ENCODE measurements at regions not wholly inside any gene's neighbourhood (a gene's known extent, or its start where the extent isn't known, plus 50 kb on each side); places are given as distances from the start of the nearest gene placed in this dataset.

DNA sequence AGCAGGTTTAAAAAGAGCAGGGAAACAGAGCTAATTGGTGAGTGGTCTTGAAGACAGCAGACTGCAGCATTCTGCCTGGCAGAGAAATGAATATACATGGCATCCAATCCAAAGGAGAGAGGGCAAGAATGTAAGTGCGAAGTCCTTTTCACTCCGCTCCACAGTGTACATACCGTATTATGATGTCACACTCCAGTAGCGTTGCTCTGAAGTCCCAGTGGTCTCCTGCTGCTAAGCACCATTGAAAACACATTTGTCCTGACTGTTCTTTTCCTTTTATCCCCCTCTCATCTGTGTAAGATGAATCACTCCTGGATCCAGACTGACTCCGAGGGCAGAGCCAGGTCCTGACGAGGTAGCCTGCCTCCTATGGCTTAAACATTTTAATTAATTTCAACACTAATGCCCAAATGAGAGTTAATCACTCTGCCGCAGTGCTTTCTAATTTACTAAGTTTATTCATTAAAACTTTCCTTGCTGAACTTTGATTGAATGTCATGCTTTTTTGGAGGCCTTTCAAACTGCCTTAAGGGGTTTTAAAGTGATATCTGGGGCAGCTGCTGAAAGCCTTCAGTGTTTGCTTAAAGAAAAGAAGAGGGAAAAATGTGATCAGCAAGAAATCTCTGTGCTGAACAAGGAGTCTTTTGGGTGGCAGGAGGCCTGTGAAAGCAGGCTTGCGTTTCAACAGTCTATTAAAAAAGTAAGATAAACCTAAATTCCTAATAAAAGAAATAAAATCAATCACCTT, 227.2 kb downstream of the ATG4C start:
- no peaks in the 10 kb centered on the region for H3K36me3 ChIP-seq (ENCODE audit: control insufficient read depth, insufficient read depth, low read length)
- peaks cover 13% of the 10 kb centered on the region for H3K4me1 ChIP-seq (ENCODE audit: control insufficient read depth, insufficient read depth, low read length, poor library complexity, severe bottlenecking)
- H3K9me3 ChIP-seq (ENCODE audit: control insufficient read depth, low read length): no peaks in the 10 kb centered on the region
- 55 to 71% methylated on average over 6 of the region's 8 CpGs for WGBS, 2 experiments (ENCODE audit: insufficient coverage in 2 of 2)
- H3K4me3 ChIP-seq (ENCODE audit: extremely low read depth, insufficient read depth, low read length, poor library complexity, severe bottlenecking): no peak overlapping the region
- H3K27ac ChIP-seq (ENCODE audit: low read depth, low read length, severe bottlenecking): peak overlapping the region; percentile 63

- Histone ChIP-seq H3K9me3 (ENCODE audit: control insufficient read depth, low read length) (no peaks in the 10 kb centered on the region), H3K36me3 (ENCODE audit: control insufficient read depth, insufficient read depth, low read length) (no peaks in the 10 kb centered on the region), H3K4me1 (ENCODE audit: control insufficient read depth, insufficient read depth, low read length, poor library complexity, severe bottlenecking) (peaks cover 13% of the 10 kb centered on the region), H3K4me3 (ENCODE audit: extremely low read depth, insufficient read depth, low read length, poor library complexity, severe bottlenecking) (no peak overlapping the region), H3K27ac (ENCODE audit: low read depth, low read length, severe bottlenecking) (no peak overlapping the region)
- WGBS, 2 experiments (ENCODE audit: insufficient coverage in 2 of 2): 80 to 83% methylated on average over 3 to 4 of the region's 6 CpGs
Observed at GRCh38 chr1:63012339-63012738, 228.4 kb downstream of the ATG4C start.

GRCh38 chr1:63014267-63014666, 230.3 kb downstream of the ATG4C start:
- Histone ChIP-seq H3K4me1 (ENCODE audit: control insufficient read depth, insufficient read depth, low read length, poor library complexity, severe bottlenecking) (peaks cover 13% of the 10 kb centered on the region), H3K4me3 (ENCODE audit: extremely low read depth, insufficient read depth, low read length, poor library complexity, severe bottlenecking) (no peak overlapping the region), H3K36me3 (ENCODE audit: control insufficient read depth, insufficient read depth, low read length) (no peaks in the 10 kb centered on the region), H3K27ac (ENCODE audit: low read depth, low read length, severe bottlenecking) (no peak overlapping the region), H3K9me3 (ENCODE audit: control insufficient read depth, low read length) (no peaks in the 10 kb centered on the region)
- WGBS, 2 experiments (ENCODE audit: insufficient coverage in 2 of 2): 80% methylated on average over 1 of the region's 2 CpGs; no CpG with 5 or more reads in 1 of the 2 experiments

- Histone ChIP-seq H3K4me3 (ENCODE audit: extremely low read depth, insufficient read depth, low read length, poor library complexity, severe bottlenecking) (no peak overlapping the region), H3K36me3 (ENCODE audit: control insufficient read depth, insufficient read depth, low read length) (no peaks in the 10 kb centered on the region), H3K9me3 (ENCODE audit: control insufficient read depth, low read length) (no peaks in the 10 kb centered on the region), H3K4me1 (ENCODE audit: control insufficient read depth, insufficient read depth, low read length, poor library complexity, severe bottlenecking) (no peaks in the 10 kb centered on the region), H3K27ac (ENCODE audit: low read depth, low read length, severe bottlenecking) (no peak overlapping the region)
- no CpG with 5 or more reads among the region's 2 CpGs for WGBS, 2 experiments (ENCODE audit: insufficient coverage in 2 of 2)
Observed at GRCh38 chr1:63022319-63022718, 238.4 kb downstream of the ATG4C start.

- H3K9me3 ChIP-seq (ENCODE audit: control insufficient read depth, low read length): no peaks in the 10 kb centered on the region
- WGBS, 2 experiments (ENCODE audit: insufficient coverage in 2 of 2): 85% methylated on average over 6 to 7 of the region's 7 CpGs
- H3K4me1 ChIP-seq (ENCODE audit: control insufficient read depth, insufficient read depth, low read length, poor library complexity, severe bottlenecking): no peaks in the 10 kb centered on the region
- no peak overlapping the region for H3K27ac ChIP-seq (ENCODE audit: low read depth, low read length, severe bottlenecking)
- H3K36me3 ChIP-seq (ENCODE audit: control insufficient read depth, insufficient read depth, low read length): no peaks in the 10 kb centered on the region
- H3K4me3 ChIP-seq (ENCODE audit: extremely low read depth, insufficient read depth, low read length, poor library complexity, severe bottlenecking): no peak overlapping the region
Observed at GRCh38 chr1:63023171-63023570, 239.2 kb downstream of the ATG4C start.

DNA sequence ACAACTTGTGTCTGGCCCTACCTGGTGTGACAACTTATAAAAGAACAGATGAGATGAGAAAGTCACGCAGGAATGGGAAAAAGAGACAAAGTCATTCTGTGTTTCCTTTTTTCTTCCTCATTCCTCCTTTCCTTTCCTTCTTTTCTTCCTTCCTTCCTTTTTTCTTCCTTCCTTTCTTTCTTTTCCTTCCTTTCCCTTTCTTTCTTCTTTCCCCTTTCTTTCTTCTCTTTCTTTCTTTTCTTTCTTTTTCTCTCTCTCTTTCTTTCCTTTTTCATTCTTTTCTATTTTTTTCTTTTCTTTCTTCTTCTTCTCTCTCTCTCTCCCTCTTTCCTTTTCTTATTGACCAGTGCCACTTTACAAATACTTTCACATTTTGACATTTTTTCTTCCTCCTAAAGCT, 239.7 kb downstream of the ATG4C start:
- 92 to 100% methylated on average over 1 of the region's 1 CpG for WGBS, 2 experiments (ENCODE audit: insufficient coverage in 2 of 2)
- H3K4me3 ChIP-seq (ENCODE audit: extremely low read depth, insufficient read depth, low read length, poor library complexity, severe bottlenecking): no peak overlapping the region
- no peaks in the 10 kb centered on the region for H3K9me3 ChIP-seq (ENCODE audit: control insufficient read depth, low read length)
- H3K27ac ChIP-seq (ENCODE audit: low read depth, low read length, severe bottlenecking): no peak overlapping the region
- no peaks in the 10 kb centered on the region for H3K4me1 ChIP-seq (ENCODE audit: control insufficient read depth, insufficient read depth, low read length, poor library complexity, severe bottlenecking)
- no peaks in the 10 kb centered on the region for H3K36me3 ChIP-seq (ENCODE audit: control insufficient read depth, insufficient read depth, low read length)

DNA sequence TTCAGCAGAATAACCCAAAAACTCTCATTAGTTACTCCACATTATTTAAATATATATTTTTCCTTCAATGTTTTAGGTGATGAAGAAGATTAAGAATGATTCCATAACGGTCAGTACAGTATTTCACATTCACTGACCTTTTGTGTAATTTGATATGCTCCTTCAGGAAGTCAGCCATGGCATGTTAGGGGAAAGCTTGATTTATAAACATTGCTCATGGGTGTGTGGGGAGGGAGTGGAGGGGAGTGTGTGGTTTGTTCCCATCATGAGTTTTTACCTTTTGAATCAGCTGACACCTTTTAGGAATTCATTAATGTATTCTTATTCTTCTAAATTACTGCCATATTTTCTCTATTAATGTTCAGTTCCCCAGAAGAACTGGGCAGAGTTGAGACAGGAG, 240.2 kb downstream of the ATG4C start:
- no CpG with 5 or more reads among the region's 1 CpG for WGBS, 2 experiments (ENCODE audit: insufficient coverage in 2 of 2)

GRCh38 chr1:63027176-63027575, 243.2 kb downstream of the ATG4C start:
- no peaks in the 10 kb centered on the region for H3K36me3 ChIP-seq (ENCODE audit: control insufficient read depth, insufficient read depth, low read length)
- no CpG with 5 or more reads among the region's 3 CpGs for WGBS, 2 experiments (ENCODE audit: insufficient coverage in 2 of 2)
- no peak overlapping the region for H3K4me3 ChIP-seq (ENCODE audit: extremely low read depth, insufficient read depth, low read length, poor library complexity, severe bottlenecking)
- no peaks in the 10 kb centered on the region for H3K4me1 ChIP-seq (ENCODE audit: control insufficient read depth, insufficient read depth, low read length, poor library complexity, severe bottlenecking)
- H3K27ac ChIP-seq (ENCODE audit: low read depth, low read length, severe bottlenecking): no peak overlapping the region
- peaks cover 4% of the 10 kb centered on the region for H3K9me3 ChIP-seq (ENCODE audit: control insufficient read depth, low read length)

More for the DNA sequence above, 240.2 kb downstream of the ATG4C start:
- Histone ChIP-seq H3K9me3 (ENCODE audit: control insufficient read depth, low read length) (no peaks in the 10 kb centered on the region), H3K4me1 (ENCODE audit: control insufficient read depth, insufficient read depth, low read length, poor library complexity, severe bottlenecking) (no peaks in the 10 kb centered on the region), H3K4me3 (ENCODE audit: extremely low read depth, insufficient read depth, low read length, poor library complexity, severe bottlenecking) (no peak overlapping the region), H3K27ac (ENCODE audit: low read depth, low read length, severe bottlenecking) (no peak overlapping the region), H3K36me3 (ENCODE audit: control insufficient read depth, insufficient read depth, low read length) (no peaks in the 10 kb centered on the region)

GRCh38 chr1:63032171-63032570, 248.2 kb downstream of the ATG4C start:
- Histone ChIP-seq H3K27ac (ENCODE audit: low read depth, low read length, severe bottlenecking) (no peak overlapping the region), H3K4me1 (ENCODE audit: control insufficient read depth, insufficient read depth, low read length, poor library complexity, severe bottlenecking) (no peaks in the 10 kb centered on the region), H3K36me3 (ENCODE audit: control insufficient read depth, insufficient read depth, low read length) (no peaks in the 10 kb centered on the region), H3K4me3 (ENCODE audit: extremely low read depth, insufficient read depth, low read length, poor library complexity, severe bottlenecking) (no peak overlapping the region), H3K9me3 (ENCODE audit: control insufficient read depth, low read length) (peaks cover 4% of the 10 kb centered on the region)
- 88 to 94% methylated on average over 4 of the region's 4 CpGs for WGBS, 2 experiments (ENCODE audit: insufficient coverage in 2 of 2)

DNA sequence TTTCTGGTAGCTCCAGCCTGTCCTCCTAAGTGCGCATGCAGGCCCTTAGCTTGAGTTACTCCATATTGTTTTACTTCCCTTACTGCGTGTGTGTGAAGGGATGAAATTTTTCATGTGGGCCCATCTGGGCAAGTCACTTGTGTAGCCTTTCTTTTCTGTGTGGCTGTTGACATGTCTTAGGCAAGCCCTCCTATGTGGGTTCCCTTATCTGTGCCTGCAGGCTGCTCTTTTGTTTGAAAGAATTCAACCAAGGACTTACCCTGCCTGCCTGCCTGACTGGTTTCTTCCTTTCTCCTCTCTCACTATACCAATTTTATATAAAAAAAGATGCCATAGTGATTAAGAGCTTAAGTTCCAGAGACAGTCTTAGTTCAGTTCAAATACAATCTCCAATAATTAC, 249.3 kb downstream of the ATG4C start:
- Histone ChIP-seq H3K36me3 (ENCODE audit: control insufficient read depth, insufficient read depth, low read length) (no peaks in the 10 kb centered on the region), H3K27ac (ENCODE audit: low read depth, low read length, severe bottlenecking) (no peak overlapping the region), H3K4me3 (ENCODE audit: extremely low read depth, insufficient read depth, low read length, poor library complexity, severe bottlenecking) (no peak overlapping the region), H3K9me3 (ENCODE audit: control insufficient read depth, low read length) (peaks cover 4% of the 10 kb centered on the region), H3K4me1 (ENCODE audit: control insufficient read depth, insufficient read depth, low read length, poor library complexity, severe bottlenecking) (no peaks in the 10 kb centered on the region)
- 90 to 100% methylated on average over 1 to 2 of the region's 2 CpGs for WGBS, 2 experiments (ENCODE audit: insufficient coverage in 2 of 2)

DNA sequence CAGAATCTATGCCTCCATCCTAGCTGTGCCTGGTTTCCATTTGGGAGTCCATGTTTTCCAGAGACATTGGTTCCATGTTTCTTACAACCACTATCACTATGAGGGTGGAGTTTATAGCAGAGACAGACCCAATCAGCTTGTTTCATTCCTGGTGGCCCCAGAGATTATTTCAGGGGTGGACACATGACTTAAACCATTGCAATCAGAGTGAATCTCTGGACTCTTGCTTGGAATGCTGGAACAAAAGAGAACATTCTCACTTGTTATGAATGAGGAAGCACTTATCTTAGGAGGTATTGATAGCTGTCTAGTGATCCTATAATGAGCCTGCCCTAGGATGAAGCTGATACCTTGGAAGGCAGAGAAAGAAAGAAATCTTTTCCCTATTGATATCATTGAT, 250.3 kb downstream of the ATG4C start:
- Histone ChIP-seq H3K4me1 (ENCODE audit: control insufficient read depth, insufficient read depth, low read length, poor library complexity, severe bottlenecking) (no peaks in the 10 kb centered on the region), H3K9me3 (ENCODE audit: control insufficient read depth, low read length) (peaks cover 4% of the 10 kb centered on the region), H3K4me3 (ENCODE audit: extremely low read depth, insufficient read depth, low read length, poor library complexity, severe bottlenecking) (no peak overlapping the region), H3K36me3 (ENCODE audit: control insufficient read depth, insufficient read depth, low read length) (no peaks in the 10 kb centered on the region), H3K27ac (ENCODE audit: low read depth, low read length, severe bottlenecking) (no peak overlapping the region)
